GM23338 (cell line): ENCODE measurements at regions not wholly inside any gene's neighbourhood (a gene's known extent, or its start where the extent isn't known, plus 50 kb on each side); places are given as distances from the start of the nearest gene placed in this dataset.

Experiments
- ATAC-seq: fragments of 200-7000 bp; cut with Tn5 transposase; 3 replicates; pipeline ENCODE4 v1.9.1; 2020
- DNase-seq: peaks from one replicate; pipeline ENCODE4 v3.0.0-alpha.2; 2015; ENCODE audit warnings: low spot score
- H2AFZ ChIP-seq: fragments of 200-600 bp; sonication (generic); 2 replicates; pipeline ENCODE4 v1.8.0; 2016; ENCODE audit warnings: antibody characterized with exemption, mild to moderate bottlenecking, moderate library complexity
- H3F3A ChIP-seq: fragments of 200-600 bp; sonication (generic); replicated peaks from 2 replicates; pipeline ENCODE4 v1.8.0; 2017; ENCODE audit warnings: antibody characterized with exemption, mixed run types, low read depth
- H3K27ac ChIP-seq: fragments of 200-600 bp; sonication (generic); 2 replicates; pipeline ENCODE4 v1.6.1; 2016; ENCODE audit warnings: low read depth
- H3K27me3 ChIP-seq: fragments of 200-600 bp; sonication (generic); 2 replicates; pipeline ENCODE4 v1.8.0; 2016; ENCODE audit warnings: mild to moderate bottlenecking, mixed run types, moderate library complexity; ENCODE audit not compliant: insufficient read depth
- H3K36me3 ChIP-seq: fragments of 200-600 bp; sonication (generic); 2 replicates; pipeline ENCODE4 v1.8.0; 2016; ENCODE audit warnings: mild to moderate bottlenecking; ENCODE audit not compliant: insufficient read depth
- H3K4me1 ChIP-seq: fragments of 200-600 bp; sonication (generic); 2 replicates; pipeline ENCODE4 v1.8.0; 2016; ENCODE audit warnings: mild to moderate bottlenecking, moderate library complexity; ENCODE audit not compliant: insufficient read depth
- H3K4me2 ChIP-seq: fragments of 200-600 bp; sonication (generic); 2 replicates; pipeline ENCODE4 v1.7.1; 2017; ENCODE audit warnings: mixed run types
- H3K4me3 ChIP-seq: fragments of 200-600 bp; sonication (generic); 2 replicates; pipeline ENCODE4 v1.6.1; 2016; ENCODE audit warnings: mixed run types
- H3K79me2 ChIP-seq: fragments of 200-600 bp; sonication (generic); replicated peaks from 2 replicates; pipeline ENCODE4 v1.8.0; 2017; ENCODE audit warnings: mild to moderate bottlenecking; ENCODE audit not compliant: insufficient read depth
- H3K9me2 ChIP-seq: fragments of 200-600 bp; sonication (generic); 2 replicates; pipeline ENCODE4 v1.8.0; 2017; ENCODE audit not compliant: insufficient read depth
- H4K20me1 ChIP-seq: fragments of 200-600 bp; sonication (generic); replicated peaks from 2 replicates; pipeline ENCODE4 v1.8.0; 2017; ENCODE audit warnings: mild to moderate bottlenecking; ENCODE audit not compliant: insufficient read depth
- H3K27ac Mint-ChIP-seq: 2 replicates; pipeline ENCODE4 v1.8.0; 2020; ENCODE audit warnings: inconsistent platforms, mild to moderate bottlenecking, moderate library complexity, mixed read lengths
- H3K27me3 Mint-ChIP-seq: 3 replicates; pipeline ENCODE4 v1.8.0; 2022; ENCODE audit warnings: low read depth, mild to moderate bottlenecking, moderate library complexity, mixed read lengths, inconsistent platforms; ENCODE audit not compliant: insufficient read depth, poor library complexity
- H3K36me3 Mint-ChIP-seq: 3 replicates; pipeline ENCODE4 v1.8.0; 2021; ENCODE audit warnings: low read depth, mild to moderate bottlenecking, inconsistent platforms, moderate library complexity, mixed read lengths
- H3K4me1 Mint-ChIP-seq: 3 replicates; pipeline ENCODE4 v1.8.0; 2020; ENCODE audit warnings: mild to moderate bottlenecking, inconsistent platforms, mixed read lengths
- H3K4me3 Mint-ChIP-seq: 3 replicates; pipeline ENCODE4 v1.8.0; 2021; ENCODE audit warnings: moderate library complexity, mild to moderate bottlenecking, inconsistent platforms, mixed read lengths
- H3K9me3 Mint-ChIP-seq: 3 replicates; pipeline ENCODE4 v1.8.0; 2020; ENCODE audit warnings: moderate library complexity, mild to moderate bottlenecking, inconsistent platforms, mixed read lengths
- JUNB ChIP-seq: IDR thresholded peaks from one replicate; pipeline ENCODE4 v1.6.1; 2016; ENCODE audit warnings: antibody characterized with exemption; ENCODE audit not compliant: unreplicated experiment
- ZNF114 ChIP-seq: fragments of 250-450 bp; sonication (Bioruptor Pico); IDR thresholded peaks from 2 replicates; pipeline ENCODE4 v1.5.0; 2020; ENCODE audit warnings: mild to moderate bottlenecking, moderate library complexity
- TF ChIP-seq, protein P1 (sequence below): fragments of 250-450 bp; sonication (Bioruptor Pico); IDR thresholded peaks from 2 replicates; pipeline ENCODE4 v1.5.0; 2020; ENCODE audit warnings: mild to moderate bottlenecking, moderate library complexity
- TF ChIP-seq, protein P2 (sequence below), 2 experiments: fragments of 200-600 bp in 1 of 2; sonication (generic) in 1 of 2; conservative IDR thresholded peaks; 2 replicates each; pipeline versions ENCODE4 v1.5.1 to v1.6.1; 2016 to 2017; ENCODE audit warnings: antibody characterized with exemption in 2 of 2, low read depth in 2 of 2, mild to moderate bottlenecking in 2 of 2, moderate library complexity in 1 of 2

DNA sequence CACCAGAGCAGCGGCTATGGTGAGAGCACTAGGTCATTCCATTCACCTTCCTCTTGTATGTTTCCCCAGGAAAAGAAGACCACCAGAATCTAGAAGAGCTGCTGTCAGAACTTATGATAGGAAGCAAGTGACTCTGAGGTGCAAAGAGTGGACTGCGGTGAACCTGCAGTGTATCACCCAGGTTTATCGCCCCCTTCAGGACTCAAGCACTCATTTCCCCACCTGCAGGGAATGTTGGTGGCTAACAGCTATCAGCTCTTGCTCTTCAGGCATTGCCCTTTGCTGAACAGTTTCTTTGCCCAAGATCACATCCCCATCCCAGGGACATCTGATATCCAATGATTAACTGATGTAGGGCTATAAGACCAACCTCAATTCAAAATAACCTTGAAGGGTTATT, 66.3 kb upstream of the IL6 start:
- TF ChIP-seq, protein P1, sequence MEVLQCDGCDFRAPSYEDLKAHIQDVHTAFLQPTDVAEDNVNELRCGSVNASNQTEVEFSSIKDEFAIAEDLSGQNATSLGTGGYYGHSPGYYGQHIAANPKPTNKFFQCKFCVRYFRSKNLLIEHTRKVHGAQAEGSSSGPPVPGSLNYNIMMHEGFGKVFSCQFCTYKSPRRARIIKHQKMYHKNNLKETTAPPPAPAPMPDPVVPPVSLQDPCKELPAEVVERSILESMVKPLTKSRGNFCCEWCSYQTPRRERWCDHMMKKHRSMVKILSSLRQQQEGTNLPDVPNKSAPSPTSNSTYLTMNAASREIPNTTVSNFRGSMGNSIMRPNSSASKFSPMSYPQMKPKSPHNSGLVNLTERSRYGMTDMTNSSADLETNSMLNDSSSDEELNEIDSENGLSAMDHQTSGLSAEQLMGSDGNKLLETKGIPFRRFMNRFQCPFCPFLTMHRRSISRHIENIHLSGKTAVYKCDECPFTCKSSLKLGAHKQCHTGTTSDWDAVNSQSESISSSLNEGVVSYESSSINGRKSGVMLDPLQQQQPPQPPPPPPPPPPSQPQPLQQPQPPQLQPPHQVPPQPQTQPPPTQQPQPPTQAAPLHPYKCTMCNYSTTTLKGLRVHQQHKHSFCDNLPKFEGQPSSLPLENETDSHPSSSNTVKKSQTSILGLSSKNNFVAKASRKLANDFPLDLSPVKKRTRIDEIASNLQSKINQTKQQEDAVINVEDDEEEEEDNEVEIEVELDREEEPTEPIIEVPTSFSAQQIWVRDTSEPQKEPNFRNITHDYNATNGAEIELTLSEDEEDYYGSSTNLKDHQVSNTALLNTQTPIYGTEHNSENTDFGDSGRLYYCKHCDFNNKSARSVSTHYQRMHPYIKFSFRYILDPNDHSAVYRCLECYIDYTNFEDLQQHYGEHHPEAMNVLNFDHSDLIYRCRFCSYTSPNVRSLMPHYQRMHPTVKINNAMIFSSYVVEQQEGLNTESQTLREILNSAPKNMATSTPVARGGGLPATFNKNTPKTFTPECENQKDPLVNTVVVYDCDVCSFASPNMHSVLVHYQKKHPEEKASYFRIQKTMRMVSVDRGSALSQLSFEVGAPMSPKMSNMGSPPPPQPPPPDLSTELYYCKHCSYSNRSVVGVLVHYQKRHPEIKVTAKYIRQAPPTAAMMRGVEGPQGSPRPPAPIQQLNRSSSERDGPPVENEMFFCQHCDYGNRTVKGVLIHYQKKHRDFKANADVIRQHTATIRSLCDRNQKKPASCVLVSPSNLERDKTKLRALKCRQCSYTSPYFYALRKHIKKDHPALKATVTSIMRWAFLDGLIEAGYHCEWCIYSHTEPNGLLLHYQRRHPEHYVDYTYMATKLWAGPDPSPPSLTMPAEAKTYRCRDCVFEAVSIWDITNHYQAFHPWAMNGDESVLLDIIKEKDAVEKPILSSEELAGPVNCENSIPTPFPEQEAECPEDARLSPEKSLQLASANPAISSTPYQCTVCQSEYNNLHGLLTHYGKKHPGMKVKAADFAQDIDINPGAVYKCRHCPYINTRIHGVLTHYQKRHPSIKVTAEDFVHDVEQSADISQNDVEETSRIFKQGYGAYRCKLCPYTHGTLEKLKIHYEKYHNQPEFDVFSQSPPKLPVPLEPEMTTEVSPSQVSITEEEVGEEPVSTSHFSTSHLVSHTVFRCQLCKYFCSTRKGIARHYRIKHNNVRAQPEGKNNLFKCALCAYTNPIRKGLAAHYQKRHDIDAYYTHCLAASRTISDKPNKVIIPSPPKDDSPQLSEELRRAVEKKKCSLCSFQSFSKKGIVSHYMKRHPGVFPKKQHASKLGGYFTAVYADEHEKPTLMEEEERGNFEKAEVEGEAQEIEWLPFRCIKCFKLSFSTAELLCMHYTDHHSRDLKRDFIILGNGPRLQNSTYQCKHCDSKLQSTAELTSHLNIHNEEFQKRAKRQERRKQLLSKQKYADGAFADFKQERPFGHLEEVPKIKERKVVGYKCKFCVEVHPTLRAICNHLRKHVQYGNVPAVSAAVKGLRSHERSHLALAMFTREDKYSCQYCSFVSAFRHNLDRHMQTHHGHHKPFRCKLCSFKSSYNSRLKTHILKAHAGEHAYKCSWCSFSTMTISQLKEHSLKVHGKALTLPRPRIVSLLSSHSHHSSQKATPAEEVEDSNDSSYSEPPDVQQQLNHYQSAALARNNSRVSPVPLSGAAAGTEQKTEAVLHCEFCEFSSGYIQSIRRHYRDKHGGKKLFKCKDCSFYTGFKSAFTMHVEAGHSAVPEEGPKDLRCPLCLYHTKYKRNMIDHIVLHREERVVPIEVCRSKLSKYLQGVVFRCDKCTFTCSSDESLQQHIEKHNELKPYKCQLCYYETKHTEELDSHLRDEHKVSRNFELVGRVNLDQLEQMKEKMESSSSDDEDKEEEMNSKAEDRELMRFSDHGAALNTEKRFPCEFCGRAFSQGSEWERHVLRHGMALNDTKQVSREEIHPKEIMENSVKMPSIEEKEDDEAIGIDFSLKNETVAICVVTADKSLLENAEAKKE (CRISPR knock-in tag) = 0 out of 2 replicates have a peak, but pooled peaks have one; percentile 16
- TF ChIP-seq, protein P2, sequence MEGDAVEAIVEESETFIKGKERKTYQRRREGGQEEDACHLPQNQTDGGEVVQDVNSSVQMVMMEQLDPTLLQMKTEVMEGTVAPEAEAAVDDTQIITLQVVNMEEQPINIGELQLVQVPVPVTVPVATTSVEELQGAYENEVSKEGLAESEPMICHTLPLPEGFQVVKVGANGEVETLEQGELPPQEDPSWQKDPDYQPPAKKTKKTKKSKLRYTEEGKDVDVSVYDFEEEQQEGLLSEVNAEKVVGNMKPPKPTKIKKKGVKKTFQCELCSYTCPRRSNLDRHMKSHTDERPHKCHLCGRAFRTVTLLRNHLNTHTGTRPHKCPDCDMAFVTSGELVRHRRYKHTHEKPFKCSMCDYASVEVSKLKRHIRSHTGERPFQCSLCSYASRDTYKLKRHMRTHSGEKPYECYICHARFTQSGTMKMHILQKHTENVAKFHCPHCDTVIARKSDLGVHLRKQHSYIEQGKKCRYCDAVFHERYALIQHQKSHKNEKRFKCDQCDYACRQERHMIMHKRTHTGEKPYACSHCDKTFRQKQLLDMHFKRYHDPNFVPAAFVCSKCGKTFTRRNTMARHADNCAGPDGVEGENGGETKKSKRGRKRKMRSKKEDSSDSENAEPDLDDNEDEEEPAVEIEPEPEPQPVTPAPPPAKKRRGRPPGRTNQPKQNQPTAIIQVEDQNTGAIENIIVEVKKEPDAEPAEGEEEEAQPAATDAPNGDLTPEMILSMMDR (conservative IDR thresholded peaks at IDR 0.05; ENCODE audit: low read depth in 2 of 2) = peak; percentile 71 to 80
- TF ChIP-seq JUNB (no peak), ZNF114 (CRISPR knock-in tag) (no peak)

More for the DNA sequence above, 66.3 kb upstream of the IL6 start:
- Histone ChIP-seq H3K27me3 (no peaks in the 10 kb centered on the region), H4K20me1 (no peaks in the 10 kb centered on the region), H3K4me2 (no peak overlapping the region), H3F3A (no peaks in the 10 kb centered on the region), H3K4me1 (0 out of 2 replicates have a peak, but pooled peaks cover 4% of the 10 kb centered on the region), H3K36me3 (no peaks in the 10 kb centered on the region; the same call in 1 of the 2 replicates), H3K4me3 (no peak overlapping the region), H2AFZ (no peak overlapping the region), H3K27ac (no peak overlapping the region), H3K9me2 (0 out of 2 replicates have a peak, but pooled peaks cover 9% of the 10 kb centered on the region), H3K79me2 (no peaks in the 10 kb centered on the region)
- Mint-ChIP-seq H3K4me3 (no peak overlapping the region), H3K9me3 (no peaks in the 10 kb centered on the region; the same call in 2 of the 3 replicates), H3K27ac (no peak overlapping the region), H3K4me1 (peaks cover 8% of the 10 kb centered on the region), H3K27me3 (peaks cover 2% of the 10 kb centered on the region), H3K36me3 (no peaks in the 10 kb centered on the region)
- peak; percentile 77 for DNase-seq
- ATAC-seq = peak; percentile 93
